ENCODE measurements at regions not wholly inside any gene's neighbourhood (a gene's known extent, or its start where the extent isn't known, plus 50 kb on each side); places are given as distances from the start of the nearest gene placed in this dataset.

- DNase-seq = no peak
Measured at GRCh38 chr4:54497947-54498346, 159.8 kb upstream of the KIT start.

GRCh38 chr4:54498661-54499111, 159.1 kb upstream of the KIT start:
- no peak for DNase-seq

- DNase-seq = no peak
Measured at GRCh38 chr4:54499308-54500074, 158.3 kb upstream of the KIT start.

GRCh38 chr4:54505362-54505761, 152.4 kb upstream of the KIT start:
- no peak for DNase-seq

GRCh38 chr4:54505996-54506395, 151.8 kb upstream of the KIT start:
- DNase-seq = no peak

- no peak for DNase-seq
Measured at GRCh38 chr4:54509057-54509456, 148.7 kb upstream of the KIT start.

GRCh38 chr4:54513204-54513603, 144.6 kb upstream of the KIT start:
- DNase-seq = peak; percentile 60

GRCh38 chr4:54513741-54514140, 144.0 kb upstream of the KIT start:
- no peak for DNase-seq

- DNase-seq = no peak
Measured at GRCh38 chr4:54516556-54517215, 141.1 kb upstream of the KIT start.

- DNase-seq = no peak
Measured at GRCh38 chr4:54517781-54518444, 139.8 kb upstream of the KIT start.

GRCh38 chr4:54525602-54526001, 132.2 kb upstream of the KIT start:
- DNase-seq = peak; percentile 38

- no peak for DNase-seq
Measured at GRCh38 chr4:54526560-54526959, 131.2 kb upstream of the KIT start.

GRCh38 chr4:54527532-54527931, 130.2 kb upstream of the KIT start:
- DNase-seq = no peak

- DNase-seq = no peak
Measured at GRCh38 chr4:54539500-54540029, 118.2 kb upstream of the KIT start.

GRCh38 chr4:54540931-54541330, 116.8 kb upstream of the KIT start:
- no peak for DNase-seq

GRCh38 chr4:54541426-54542118, 116.2 kb upstream of the KIT start:
- no peak for DNase-seq

GRCh38 chr4:54542119-54542438, 115.7 kb upstream of the KIT start:
- no peak for DNase-seq

- DNase-seq = no peak
Measured at GRCh38 chr4:54542540-54543041, 115.2 kb upstream of the KIT start.

- peak; percentile 50 for DNase-seq
Measured at GRCh38 chr4:54543088-54543795, 114.5 kb upstream of the KIT start.

GRCh38 chr4:54545663-54546424, 111.9 kb upstream of the KIT start:
- no peak for DNase-seq

- DNase-seq = no peak
Measured at GRCh38 chr4:54547299-54548097, 110.3 kb upstream of the KIT start.
